ENCODE measurements at regions not wholly inside any gene's neighbourhood (a gene's known extent, or its start where the extent isn't known, plus 50 kb on each side); places are given as distances from the start of the nearest gene placed in this dataset.
"Not testable (repeated sequence)": the region's sequence is repeated elsewhere in the genome, so short reads cannot be mapped to it uniquely, and the experiment has no call there.

- no peak for DNase-seq
- in situ Hi-C loops (cut with HindIII; ENCODE audit: low pct_ligation_motif_present, low pct_unique_long_range_greater_than_20kb, low sequenced_read_pairs): no loop called here
Observed at GRCh38 chr5:116900793-116901192, 326.2 kb upstream of the SEMA6A start.

GRCh38 chr5:116898917-116899316, 324.3 kb upstream of the SEMA6A start:
- no peak for DNase-seq
- in situ Hi-C loops (cut with HindIII; ENCODE audit: low pct_ligation_motif_present, low pct_unique_long_range_greater_than_20kb, low sequenced_read_pairs): no loop called here

- in situ Hi-C loops (cut with HindIII; ENCODE audit: low pct_ligation_motif_present, low pct_unique_long_range_greater_than_20kb, low sequenced_read_pairs): no loop called here
- no peak for DNase-seq
Observed at GRCh38 chr5:116897291-116897690, 322.7 kb upstream of the SEMA6A start.

- in situ Hi-C loops (cut with HindIII; ENCODE audit: low pct_ligation_motif_present, low pct_unique_long_range_greater_than_20kb, low sequenced_read_pairs): no loop called here
- no peak for DNase-seq
Observed at GRCh38 chr5:116896001-116896400, 321.4 kb upstream of the SEMA6A start.

GRCh38 chr5:116892993-116893392, 318.4 kb upstream of the SEMA6A start:
- no peak for DNase-seq
- in situ Hi-C loops (cut with HindIII; ENCODE audit: low pct_ligation_motif_present, low pct_unique_long_range_greater_than_20kb, low sequenced_read_pairs): no loop called here

GRCh38 chr5:116887104-116887503, 312.5 kb upstream of the SEMA6A start:
- in situ Hi-C loops (cut with HindIII; ENCODE audit: low pct_ligation_motif_present, low pct_unique_long_range_greater_than_20kb, low sequenced_read_pairs): no loop called here
- DNase-seq: no peak

- DNase-seq: no peak
- in situ Hi-C loops (cut with HindIII; ENCODE audit: low pct_ligation_motif_present, low pct_unique_long_range_greater_than_20kb, low sequenced_read_pairs): no loop called here
Observed at GRCh38 chr5:116885825-116886224, 311.2 kb upstream of the SEMA6A start.

GRCh38 chr5:116883875-116884274, 309.3 kb upstream of the SEMA6A start:
- DNase-seq: no peak
- in situ Hi-C loops (cut with HindIII; ENCODE audit: low pct_ligation_motif_present, low pct_unique_long_range_greater_than_20kb, low sequenced_read_pairs): no loop called here

- no peak for DNase-seq
- in situ Hi-C loops (cut with HindIII; ENCODE audit: low pct_ligation_motif_present, low pct_unique_long_range_greater_than_20kb, low sequenced_read_pairs): no loop called here
Observed at GRCh38 chr5:116881921-116882531, 307.4 kb upstream of the SEMA6A start.

- in situ Hi-C loops (cut with HindIII; ENCODE audit: low pct_ligation_motif_present, low pct_unique_long_range_greater_than_20kb, low sequenced_read_pairs): no loop called here
- no peak for DNase-seq
Observed at GRCh38 chr5:116880601-116881000, 306.0 kb upstream of the SEMA6A start.

GRCh38 chr5:116880150-116880549, 305.5 kb upstream of the SEMA6A start:
- in situ Hi-C loops (cut with HindIII; ENCODE audit: low pct_ligation_motif_present, low pct_unique_long_range_greater_than_20kb, low sequenced_read_pairs): no loop called here
- DNase-seq: no peak

- in situ Hi-C loops (cut with HindIII; ENCODE audit: low pct_ligation_motif_present, low pct_unique_long_range_greater_than_20kb, low sequenced_read_pairs): no loop called here
Observed at GRCh38 chr5:116876240-116876840, 301.7 kb upstream of the SEMA6A start.

GRCh38 chr5:116872986-116873385, 298.4 kb upstream of the SEMA6A start:
- DNase-seq: no peak
- in situ Hi-C loops (cut with HindIII; ENCODE audit: low pct_ligation_motif_present, low pct_unique_long_range_greater_than_20kb, low sequenced_read_pairs): no loop called here

More at GRCh38 chr5:116876240-116876840, 301.7 kb upstream of the SEMA6A start:
- no peak for DNase-seq

GRCh38 chr5:116872486-116872885, 297.9 kb upstream of the SEMA6A start:
- in situ Hi-C loops (cut with HindIII; ENCODE audit: low pct_ligation_motif_present, low pct_unique_long_range_greater_than_20kb, low sequenced_read_pairs): no loop called here
- DNase-seq: no peak

GRCh38 chr5:116867825-116868224, 293.2 kb upstream of the SEMA6A start:
- in situ Hi-C loops (cut with HindIII; ENCODE audit: low pct_ligation_motif_present, low pct_unique_long_range_greater_than_20kb, low sequenced_read_pairs); DNase-seq: not testable (repeated sequence)

- DNase-seq: no peak
- in situ Hi-C loops (cut with HindIII; ENCODE audit: low pct_ligation_motif_present, low pct_unique_long_range_greater_than_20kb, low sequenced_read_pairs): no loop called here
Observed at GRCh38 chr5:116865651-116866050, 291.0 kb upstream of the SEMA6A start.

GRCh38 chr5:116864838-116865190, 290.2 kb upstream of the SEMA6A start:
- in situ Hi-C loops (cut with HindIII; ENCODE audit: low pct_ligation_motif_present, low pct_unique_long_range_greater_than_20kb, low sequenced_read_pairs): no loop called here
- DNase-seq: no peak

- in situ Hi-C loops (cut with HindIII; ENCODE audit: low pct_ligation_motif_present, low pct_unique_long_range_greater_than_20kb, low sequenced_read_pairs): no loop called here
- DNase-seq: no peak
Observed at GRCh38 chr5:116864157-116864837, 289.7 kb upstream of the SEMA6A start.

GRCh38 chr5:116862632-116863455, 288.2 kb upstream of the SEMA6A start:
- no peak for DNase-seq
- in situ Hi-C loops (cut with HindIII; ENCODE audit: low pct_ligation_motif_present, low pct_unique_long_range_greater_than_20kb, low sequenced_read_pairs): no loop called here
